HL-60/S4 treated with retinoic acid at 250 ng/mL for 4 days and 3 days (cell line): ENCODE measurements at regions not wholly inside any gene's neighbourhood (a gene's known extent, or its start where the extent isn't known, plus 50 kb on each side); places are given as distances from the start of the nearest gene placed in this dataset.
"Not testable (repeated sequence)": the region's sequence is repeated elsewhere in the genome, so short reads cannot be mapped to it uniquely, and the experiment has no call there.

Experiments used
- in situ Hi-C: fragments of 300-500 bp; cut with MboI; formaldehyde crosslinking; loops from 2 replicates; pipeline ENCODE4 v1.7.0; 2022; ENCODE audit warnings: low sequenced_read_pairs

- in situ Hi-C loops: not testable (repeated sequence)
Measured at GRCh38 chr17:45554479-45554878, 64.0 kb upstream of the PLEKHM1 start.

GRCh38 chr17:45558821-45559220 is 68.3 kb upstream of the PLEKHM1 start:
- in situ Hi-C loops: not testable (repeated sequence)

GRCh38 chr17:45562868-45563267 is 72.3 kb upstream of the PLEKHM1 start:
- in situ Hi-C loops: not testable (repeated sequence)

GRCh38 chr17:45563283-45563682 is 72.8 kb upstream of the PLEKHM1 start:
- in situ Hi-C loops: not testable (repeated sequence)

- in situ Hi-C loops: not testable (repeated sequence)
Measured at GRCh38 chr17:45568275-45568674, 77.8 kb upstream of the PLEKHM1 start.

GRCh38 chr17:45573326-45573725 is 82.8 kb upstream of the PLEKHM1 start:
- in situ Hi-C loops: not testable (repeated sequence)

- in situ Hi-C loops: no loop called here
Measured at GRCh38 chr17:45573924-45574770, 83.6 kb upstream of the PLEKHM1 start.

GRCh38 chr17:45575126-45575885 is 84.8 kb upstream of the PLEKHM1 start:
- in situ Hi-C loops: loop anchor here (25.0 kb wide), 1 partner anchor 687 kb away; no protein-coding TSS in a partner anchor

GRCh38 chr17:45576527-45577307 is 86.2 kb upstream of the PLEKHM1 start:
- in situ Hi-C loops: loop anchor here (25.0 kb wide), 1 partner anchor 686 kb away; no protein-coding TSS in a partner anchor

- in situ Hi-C loops: loop anchor here (25.0 kb wide), 1 partner anchor 685 kb away; no protein-coding TSS in a partner anchor
Measured at GRCh38 chr17:45577571-45578279, 87.2 kb upstream of the PLEKHM1 start.

GRCh38 chr17:45578516-45579455 is 88.3 kb upstream of the PLEKHM1 start:
- in situ Hi-C loops: loop anchor here (25.0 kb wide), 1 partner anchor 684 kb away; no protein-coding TSS in a partner anchor

GRCh38 chr17:45579529-45580495 is 89.3 kb upstream of the PLEKHM1 start:
- in situ Hi-C loops: loop anchor here (25.0 kb wide), 1 partner anchor 682 kb away; no protein-coding TSS in a partner anchor

- in situ Hi-C loops: loop anchor here (25.0 kb wide), 1 partner anchor 681 kb away; no protein-coding TSS in a partner anchor
Measured at GRCh38 chr17:45580924-45581323, 90.4 kb upstream of the PLEKHM1 start.

GRCh38 chr17:45581860-45582259 is 91.3 kb upstream of the PLEKHM1 start:
- in situ Hi-C loops: loop anchor here (25.0 kb wide), 1 partner anchor 680 kb away; no protein-coding TSS in a partner anchor

GRCh38 chr17:45584092-45585036 is 93.8 kb upstream of the PLEKHM1 start:
- in situ Hi-C loops: loop anchor here (25.0 kb wide), 1 partner anchor 678 kb away; no protein-coding TSS in a partner anchor

- in situ Hi-C loops: loop anchor here (25.0 kb wide), 1 partner anchor 677 kb away; no protein-coding TSS in a partner anchor
Measured at GRCh38 chr17:45585037-45585733, 94.7 kb upstream of the PLEKHM1 start.
